AG09319 (cell line): ENCODE measurements at regions not wholly inside any gene's neighbourhood (a gene's known extent, or its start where the extent isn't known, plus 50 kb on each side); places are given as distances from the start of the nearest gene placed in this dataset.
A peak's percentile ranks its signal among the peaks of the same experiment; 100 is the strongest.

ENCODE experiments used
- DNase-seq: peaks from one replicate; pipeline ENCODE4 v3.0.0-alpha.2; 2010; ENCODE audit warnings: low read depth; ENCODE audit errors: extremely low read depth
- CTCF ChIP-seq: IDR thresholded peaks from 2 replicates; pipeline ENCODE4 v1.5.1; 2011; ENCODE audit warnings: low read depth, mild to moderate bottlenecking, inconsistent platforms, low read length, moderate library complexity

- no peak for TF ChIP-seq CTCF
Measured at GRCh38 chr3:117671722-117672318, 962.2 kb downstream of the TUSC7 start.

GRCh38 chr3:117674321-117674720, 964.7 kb downstream of the TUSC7 start:
- no peak for DNase-seq
- TF ChIP-seq CTCF = no peak

More at GRCh38 chr3:117671722-117672318, 962.2 kb downstream of the TUSC7 start:
- DNase-seq = no peak

- peak; percentile 38 for DNase-seq
- no peak for TF ChIP-seq CTCF
Measured at GRCh38 chr3:117681619-117682018, 972.0 kb downstream of the TUSC7 start.

- no peak for TF ChIP-seq CTCF
- DNase-seq = no peak
Measured at GRCh38 chr3:117687096-117687495, 977.5 kb downstream of the TUSC7 start.

- DNase-seq = no peak
- no peak for TF ChIP-seq CTCF
Measured at GRCh38 chr3:117688583-117688982, 979.0 kb downstream of the TUSC7 start.

GRCh38 chr3:117691526-117691925, 981.9 kb downstream of the TUSC7 start:
- no peak for TF ChIP-seq CTCF

GRCh38 chr3:117692416-117692995, 982.9 kb downstream of the TUSC7 start:
- no peak for DNase-seq
- TF ChIP-seq CTCF = no peak

More at GRCh38 chr3:117691526-117691925, 981.9 kb downstream of the TUSC7 start:
- no peak for DNase-seq
